ENCODE measurements at regions not wholly inside any gene's neighbourhood (a gene's known extent, or its start where the extent isn't known, plus 50 kb on each side); places are given as distances from the start of the nearest gene placed in this dataset.

- TF ChIP-seq, protein P1, sequence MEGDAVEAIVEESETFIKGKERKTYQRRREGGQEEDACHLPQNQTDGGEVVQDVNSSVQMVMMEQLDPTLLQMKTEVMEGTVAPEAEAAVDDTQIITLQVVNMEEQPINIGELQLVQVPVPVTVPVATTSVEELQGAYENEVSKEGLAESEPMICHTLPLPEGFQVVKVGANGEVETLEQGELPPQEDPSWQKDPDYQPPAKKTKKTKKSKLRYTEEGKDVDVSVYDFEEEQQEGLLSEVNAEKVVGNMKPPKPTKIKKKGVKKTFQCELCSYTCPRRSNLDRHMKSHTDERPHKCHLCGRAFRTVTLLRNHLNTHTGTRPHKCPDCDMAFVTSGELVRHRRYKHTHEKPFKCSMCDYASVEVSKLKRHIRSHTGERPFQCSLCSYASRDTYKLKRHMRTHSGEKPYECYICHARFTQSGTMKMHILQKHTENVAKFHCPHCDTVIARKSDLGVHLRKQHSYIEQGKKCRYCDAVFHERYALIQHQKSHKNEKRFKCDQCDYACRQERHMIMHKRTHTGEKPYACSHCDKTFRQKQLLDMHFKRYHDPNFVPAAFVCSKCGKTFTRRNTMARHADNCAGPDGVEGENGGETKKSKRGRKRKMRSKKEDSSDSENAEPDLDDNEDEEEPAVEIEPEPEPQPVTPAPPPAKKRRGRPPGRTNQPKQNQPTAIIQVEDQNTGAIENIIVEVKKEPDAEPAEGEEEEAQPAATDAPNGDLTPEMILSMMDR (IDR thresholded peaks at IDR 0.05; ENCODE audit: insufficient read depth, low read length): no peak
- TF ChIP-seq GABPA (IDR thresholded peaks at IDR 0.05; ENCODE audit: low read depth) (no peak), POLR2AphosphoS5 (IDR thresholded peaks at IDR 0.05; ENCODE audit: low read depth) (no peak)
- TF ChIP-seq, protein P2, sequence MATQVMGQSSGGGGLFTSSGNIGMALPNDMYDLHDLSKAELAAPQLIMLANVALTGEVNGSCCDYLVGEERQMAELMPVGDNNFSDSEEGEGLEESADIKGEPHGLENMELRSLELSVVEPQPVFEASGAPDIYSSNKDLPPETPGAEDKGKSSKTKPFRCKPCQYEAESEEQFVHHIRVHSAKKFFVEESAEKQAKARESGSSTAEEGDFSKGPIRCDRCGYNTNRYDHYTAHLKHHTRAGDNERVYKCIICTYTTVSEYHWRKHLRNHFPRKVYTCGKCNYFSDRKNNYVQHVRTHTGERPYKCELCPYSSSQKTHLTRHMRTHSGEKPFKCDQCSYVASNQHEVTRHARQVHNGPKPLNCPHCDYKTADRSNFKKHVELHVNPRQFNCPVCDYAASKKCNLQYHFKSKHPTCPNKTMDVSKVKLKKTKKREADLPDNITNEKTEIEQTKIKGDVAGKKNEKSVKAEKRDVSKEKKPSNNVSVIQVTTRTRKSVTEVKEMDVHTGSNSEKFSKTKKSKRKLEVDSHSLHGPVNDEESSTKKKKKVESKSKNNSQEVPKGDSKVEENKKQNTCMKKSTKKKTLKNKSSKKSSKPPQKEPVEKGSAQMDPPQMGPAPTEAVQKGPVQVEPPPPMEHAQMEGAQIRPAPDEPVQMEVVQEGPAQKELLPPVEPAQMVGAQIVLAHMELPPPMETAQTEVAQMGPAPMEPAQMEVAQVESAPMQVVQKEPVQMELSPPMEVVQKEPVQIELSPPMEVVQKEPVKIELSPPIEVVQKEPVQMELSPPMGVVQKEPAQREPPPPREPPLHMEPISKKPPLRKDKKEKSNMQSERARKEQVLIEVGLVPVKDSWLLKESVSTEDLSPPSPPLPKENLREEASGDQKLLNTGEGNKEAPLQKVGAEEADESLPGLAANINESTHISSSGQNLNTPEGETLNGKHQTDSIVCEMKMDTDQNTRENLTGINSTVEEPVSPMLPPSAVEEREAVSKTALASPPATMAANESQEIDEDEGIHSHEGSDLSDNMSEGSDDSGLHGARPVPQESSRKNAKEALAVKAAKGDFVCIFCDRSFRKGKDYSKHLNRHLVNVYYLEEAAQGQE (IDR thresholded peaks at IDR 0.05; ENCODE audit: insufficient replicate concordance, low read depth): no peak
Observed at GRCh38 chr5:13997514-13997913, 53.0 kb upstream of the DNAH5 start.

Data from HL-60 (cell line).